DND-41 (cell line): ENCODE measurements at regions not wholly inside any gene's neighbourhood (a gene's known extent, or its start where the extent isn't known, plus 50 kb on each side); places are given as distances from the start of the nearest gene placed in this dataset.

ENCODE experiments used
- ATAC-seq: fragments of 200-7000 bp; cut with Tn5 transposase; 3 replicates; pipeline ENCODE4 v1.9.1; 2021; ENCODE audit warnings: low read depth; ENCODE audit not compliant: insufficient read depth
- DNase-seq: peaks from one replicate; pipeline ENCODE4 v3.0.0-alpha.2; 2020
- H2AFZ ChIP-seq: 2 replicates; pipeline ENCODE4 v1.6.0; 2012; ENCODE audit warnings: low read depth, low read length
- H3K27ac ChIP-seq: 2 replicates; pipeline ENCODE4 v1.5.1; 2012; ENCODE audit warnings: low read length, inconsistent platforms
- H3K27me3 ChIP-seq: fragments of 200-600 bp; sonication (generic); 2 replicates; pipeline ENCODE4 v1.6.0; 2012; ENCODE audit warnings: low read length, mild to moderate bottlenecking, inconsistent platforms; ENCODE audit not compliant: insufficient read depth, poor library complexity
- H3K36me3 ChIP-seq: 2 replicates; pipeline ENCODE4 v1.5.1; 2012; ENCODE audit warnings: low read length, inconsistent platforms; ENCODE audit not compliant: insufficient read depth
- H3K4me1 ChIP-seq: 2 replicates; pipeline ENCODE4 v1.5.1; 2012; ENCODE audit warnings: mild to moderate bottlenecking, low read length; ENCODE audit not compliant: insufficient read depth
- H3K4me2 ChIP-seq: 2 replicates; pipeline ENCODE4 v1.6.0; 2012; ENCODE audit warnings: mild to moderate bottlenecking, moderate library complexity, low read length, inconsistent platforms; ENCODE audit not compliant: insufficient read depth
- H3K4me3 ChIP-seq, 2 experiments: fragments of 200-600 bp in 1 of 2; shearing (Covaris generic) in 1 of 2; 2 replicates each; pipeline ENCODE4 v1.5.1; 2012 to 2016; ENCODE audit warnings: inconsistent platforms in 2 of 2, low read length in 2 of 2, mild to moderate bottlenecking in 2 of 2, low read depth in 1 of 2, moderate library complexity in 1 of 2
- H3K79me2 ChIP-seq: 2 replicates; pipeline ENCODE4 v1.6.0; 2012; ENCODE audit warnings: low read length, inconsistent platforms; ENCODE audit not compliant: insufficient read depth
- H3K9ac ChIP-seq: 2 replicates; pipeline ENCODE4 v1.6.0; 2012; ENCODE audit warnings: low read depth, mild to moderate bottlenecking, inconsistent platforms, low read length, moderate library complexity
- H3K9me3 ChIP-seq: 2 replicates; pipeline ENCODE4 v1.5.1; 2012; ENCODE audit warnings: low read length, moderate library complexity, mild to moderate bottlenecking, inconsistent platforms; ENCODE audit not compliant: insufficient read depth, severe bottlenecking
- H4K20me1 ChIP-seq: 2 replicates; pipeline ENCODE4 v1.6.0; 2012; ENCODE audit warnings: low read length; ENCODE audit not compliant: insufficient read depth
- EZH2 ChIP-seq: IDR thresholded peaks from 3 replicates; pipeline ENCODE4 v1.6.1; 2012; ENCODE audit warnings: borderline replicate concordance, low read depth, mild to moderate bottlenecking, moderate library complexity, low read length, inconsistent platforms; ENCODE audit not compliant: severe bottlenecking
- TF ChIP-seq, protein P1 (sequence below): IDR thresholded peaks from 2 replicates; pipeline ENCODE4 v1.5.1; 2012; ENCODE audit warnings: borderline replicate concordance, low read length, moderate library complexity, mild to moderate bottlenecking; ENCODE audit not compliant: poor library complexity, severe bottlenecking; ENCODE audit errors: extremely low read depth

DNA sequence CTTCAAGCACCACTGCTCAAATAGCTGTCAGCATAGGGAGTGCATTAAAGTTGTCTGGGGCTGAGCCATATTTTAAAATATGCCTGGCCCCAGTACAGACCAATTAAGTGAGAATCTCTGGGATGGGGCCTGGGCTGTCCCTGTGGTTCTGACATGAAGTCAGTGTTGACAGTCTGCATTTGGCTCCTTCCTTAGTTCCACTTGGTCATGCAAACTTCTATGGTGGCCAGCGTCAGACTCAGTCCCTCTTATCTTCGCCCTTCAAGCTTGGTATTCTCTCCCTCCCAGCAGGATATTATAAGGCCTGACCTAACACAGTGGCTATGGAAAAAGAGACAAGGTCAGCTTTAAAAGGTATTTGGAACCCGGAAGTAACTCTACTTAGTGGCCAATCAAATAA lies 177.2 kb downstream of the PMP22 start:
- no peaks in the 10 kb centered on the region for H3K79me2 ChIP-seq
- TF ChIP-seq, protein P1, sequence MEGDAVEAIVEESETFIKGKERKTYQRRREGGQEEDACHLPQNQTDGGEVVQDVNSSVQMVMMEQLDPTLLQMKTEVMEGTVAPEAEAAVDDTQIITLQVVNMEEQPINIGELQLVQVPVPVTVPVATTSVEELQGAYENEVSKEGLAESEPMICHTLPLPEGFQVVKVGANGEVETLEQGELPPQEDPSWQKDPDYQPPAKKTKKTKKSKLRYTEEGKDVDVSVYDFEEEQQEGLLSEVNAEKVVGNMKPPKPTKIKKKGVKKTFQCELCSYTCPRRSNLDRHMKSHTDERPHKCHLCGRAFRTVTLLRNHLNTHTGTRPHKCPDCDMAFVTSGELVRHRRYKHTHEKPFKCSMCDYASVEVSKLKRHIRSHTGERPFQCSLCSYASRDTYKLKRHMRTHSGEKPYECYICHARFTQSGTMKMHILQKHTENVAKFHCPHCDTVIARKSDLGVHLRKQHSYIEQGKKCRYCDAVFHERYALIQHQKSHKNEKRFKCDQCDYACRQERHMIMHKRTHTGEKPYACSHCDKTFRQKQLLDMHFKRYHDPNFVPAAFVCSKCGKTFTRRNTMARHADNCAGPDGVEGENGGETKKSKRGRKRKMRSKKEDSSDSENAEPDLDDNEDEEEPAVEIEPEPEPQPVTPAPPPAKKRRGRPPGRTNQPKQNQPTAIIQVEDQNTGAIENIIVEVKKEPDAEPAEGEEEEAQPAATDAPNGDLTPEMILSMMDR = no peak
- no peak for TF ChIP-seq EZH2
- H4K20me1 ChIP-seq = no peaks in the 10 kb centered on the region
- no peak overlapping the region for H2AFZ ChIP-seq
- no peaks in the 10 kb centered on the region for H3K36me3 ChIP-seq
- no peak for ATAC-seq
- no peak overlapping the region for H3K4me3 ChIP-seq
- H3K27me3 ChIP-seq = peaks cover 3% of the 10 kb centered on the region
- H3K27ac ChIP-seq = no peak overlapping the region
- H3K9me3 ChIP-seq = no peaks in the 10 kb centered on the region
- DNase-seq = no peak
- no peak overlapping the region for H3K4me2 ChIP-seq
- no peak overlapping the region for H3K9ac ChIP-seq
- H3K4me1 ChIP-seq = no peaks in the 10 kb centered on the region

DNA sequence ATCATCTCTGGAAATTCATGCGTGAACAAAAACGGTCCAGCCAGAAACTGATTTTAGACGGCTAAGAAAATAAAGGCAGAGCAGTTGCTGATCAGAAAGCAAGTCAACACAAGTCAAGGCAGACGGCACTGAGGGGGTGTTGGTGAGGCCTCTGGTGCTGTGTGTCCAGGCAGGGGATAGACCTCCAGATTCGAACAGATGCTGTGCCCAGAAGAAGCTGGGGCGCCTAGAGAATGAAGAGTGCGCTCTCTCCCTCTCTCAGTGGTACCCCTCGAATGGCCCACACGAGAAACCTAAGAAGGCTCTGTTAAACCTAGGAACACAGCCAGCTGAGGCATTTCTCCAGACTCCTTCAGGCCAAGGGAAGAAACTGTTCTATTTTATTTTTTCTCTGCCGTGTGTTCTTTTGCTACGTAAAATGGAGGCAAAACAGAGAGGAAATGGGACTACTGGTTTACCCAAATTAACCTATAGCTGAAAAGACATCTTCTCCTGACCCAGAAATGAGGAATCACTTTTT lies 178.3 kb downstream of the PMP22 start:
- Histone ChIP-seq H3K27me3 (peaks cover 3% of the 10 kb centered on the region), H3K79me2 (no peaks in the 10 kb centered on the region), H3K9me3 (no peaks in the 10 kb centered on the region), H2AFZ (no peak overlapping the region), H3K27ac (no peak overlapping the region), H3K4me2 (no peak overlapping the region), H3K4me3 (no peak overlapping the region), H4K20me1 (no peaks in the 10 kb centered on the region), H3K36me3 (no peaks in the 10 kb centered on the region), H3K9ac (no peak overlapping the region), H3K4me1 (no peaks in the 10 kb centered on the region)
- DNase-seq = no peak
- no peak for ATAC-seq
- no peak for TF ChIP-seq EZH2
- TF ChIP-seq, protein P1 = no peak

DNA sequence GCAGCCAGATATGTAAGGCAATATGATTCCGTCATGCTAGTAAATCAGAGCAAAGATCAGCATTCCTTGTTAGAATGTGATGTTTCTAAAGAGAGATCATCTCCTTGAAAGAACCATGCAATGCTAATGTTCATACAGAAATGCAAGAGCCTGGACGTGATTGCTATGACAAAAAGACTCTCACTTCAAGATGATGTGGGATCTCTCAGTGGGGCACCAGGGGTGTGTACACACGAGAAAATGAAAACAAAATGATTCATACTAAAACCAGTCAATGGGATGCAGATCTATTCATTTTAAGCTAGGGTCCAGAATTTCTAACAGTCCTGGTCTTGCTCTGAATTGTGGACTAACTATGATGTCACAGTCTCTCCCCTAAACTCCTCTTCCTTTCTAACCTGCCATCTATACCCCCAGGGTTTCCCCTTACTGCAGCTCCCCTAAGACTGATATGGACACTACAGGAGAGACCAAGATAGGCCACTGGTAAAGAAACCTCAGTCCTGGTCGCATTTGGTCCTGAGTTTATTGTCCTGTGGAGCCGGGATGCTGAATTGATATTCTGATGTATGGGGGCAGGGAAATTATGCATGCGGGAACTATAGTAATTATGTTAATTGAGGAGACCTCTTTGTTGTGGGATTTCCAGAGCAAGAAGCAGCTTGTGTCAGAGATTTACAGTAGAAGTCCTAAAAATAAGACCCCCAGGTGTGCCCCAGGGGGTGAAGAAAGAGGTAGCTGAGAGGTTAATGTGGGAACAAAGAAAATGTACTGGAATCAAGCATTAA lies 179.0 kb downstream of the PMP22 start:
- Histone ChIP-seq H3K27me3 (peaks cover 3% of the 10 kb centered on the region), H4K20me1 (no peaks in the 10 kb centered on the region), H3K9ac (no peak overlapping the region), H3K27ac (no peak overlapping the region), H3K4me2 (no peak overlapping the region), H2AFZ (no peak overlapping the region), H3K4me3 (no peak overlapping the region), H3K36me3 (no peaks in the 10 kb centered on the region), H3K4me1 (no peaks in the 10 kb centered on the region), H3K79me2 (no peaks in the 10 kb centered on the region), H3K9me3 (no peaks in the 10 kb centered on the region)
- DNase-seq (no peak), ATAC-seq (no peak)
- TF ChIP-seq EZH2 = no peak
- TF ChIP-seq, protein P1 = no peak
